Neural progenitor cell (in vitro differentiated cells): ENCODE measurements at regions not wholly inside any gene's neighbourhood (a gene's known extent, or its start where the extent isn't known, plus 50 kb on each side); places are given as distances from the start of the nearest gene placed in this dataset.

Experiments used
- DNase-seq: peaks from one replicate; pipeline ENCODE4 v3.0.0-alpha.2; 2016; ENCODE audit warnings: low spot score
- H2AFZ ChIP-seq: fragments of 200-600 bp; sonication (generic); replicated peaks from 2 replicates; pipeline ENCODE4 v1.6.1; 2016; ENCODE audit warnings: antibody characterized with exemption
- H3F3A ChIP-seq: fragments of 200-600 bp; sonication (generic); 2 replicates; pipeline ENCODE4 v1.6.1; 2016; ENCODE audit warnings: antibody characterized with exemption, low read depth
- H3K27ac ChIP-seq: fragments of 200-600 bp; sonication (generic); 2 replicates; pipeline ENCODE4 v1.5.1; 2016; ENCODE audit warnings: mild to moderate bottlenecking
- H3K27me3 ChIP-seq: fragments of 200-600 bp; sonication (generic); 2 replicates; pipeline ENCODE4 v1.6.1; 2016; ENCODE audit warnings: mild to moderate bottlenecking, moderate library complexity
- H3K36me3 ChIP-seq: fragments of 200-600 bp; sonication (generic); 2 replicates; pipeline ENCODE4 v1.5.1; 2016
- H3K4me1 ChIP-seq: fragments of 200-600 bp; sonication (generic); 2 replicates; pipeline ENCODE4 v1.6.1; 2016; ENCODE audit warnings: mixed run types
- H3K4me2 ChIP-seq: fragments of 200-600 bp; sonication (generic); 2 replicates; pipeline ENCODE4 v1.6.1; 2016
- H3K4me3 ChIP-seq: fragments of 200-600 bp; sonication (generic); 2 replicates; pipeline ENCODE4 v1.5.1; 2016
- H3K79me2 ChIP-seq: fragments of 200-600 bp; sonication (generic); 2 replicates; pipeline ENCODE4 v1.6.1; 2016; ENCODE audit warnings: low read depth
- H3K9ac ChIP-seq: fragments of 200-600 bp; sonication (generic); 2 replicates; pipeline ENCODE4 v1.6.1; 2016
- H3K9me3 ChIP-seq: fragments of 200-600 bp; sonication (generic); 2 replicates; pipeline ENCODE4 v1.5.1; 2016; ENCODE audit warnings: low read depth
- H4K20me1 ChIP-seq: fragments of 200-600 bp; sonication (generic); 2 replicates; pipeline ENCODE4 v1.6.1; 2016; ENCODE audit warnings: low read depth
- H3K27ac Mint-ChIP-seq: 3 replicates; pipeline ENCODE4 v1.8.0; 2021; ENCODE audit warnings: mixed read lengths
- H3K27me3 Mint-ChIP-seq: 2 replicates; pipeline ENCODE4 v1.8.0; 2022; ENCODE audit warnings: low read depth, mild to moderate bottlenecking, inconsistent platforms, moderate library complexity, mixed read lengths; ENCODE audit not compliant: insufficient read depth
- H3K36me3 Mint-ChIP-seq: 3 replicates; pipeline ENCODE4 v1.8.0; 2021; ENCODE audit warnings: mixed read lengths
- H3K4me1 Mint-ChIP-seq: 3 replicates; pipeline ENCODE4 v1.8.0; 2021; ENCODE audit warnings: mixed read lengths
- H3K4me3 Mint-ChIP-seq: 3 replicates; pipeline ENCODE4 v1.8.0; 2021; ENCODE audit warnings: mild to moderate bottlenecking, moderate library complexity, mixed read lengths
- H3K9me3 Mint-ChIP-seq: 3 replicates; pipeline ENCODE4 v1.8.0; 2020; ENCODE audit warnings: mixed read lengths
- CTCF ChIP-seq: fragments of 200-600 bp; sonication (generic); IDR thresholded peaks from 2 replicates; pipeline ENCODE4 v1.5.1; 2017; ENCODE audit warnings: antibody characterized with exemption, mild to moderate bottlenecking
- EZH2 ChIP-seq: fragments of 200-600 bp; sonication (generic); IDR thresholded peaks from 2 replicates; pipeline ENCODE4 v1.6.1; 2017; ENCODE audit warnings: antibody characterized with exemption, mild to moderate bottlenecking, moderate library complexity
- EZH2phosphoT487 ChIP-seq: fragments of 200-600 bp; sonication (generic); IDR thresholded peaks from 2 replicates; pipeline ENCODE4 v1.6.1; 2017; ENCODE audit warnings: antibody characterized with exemption

GRCh38 chr12:93279565-93280412 lies 97.9 kb upstream of the NUDT4 start:
- H3K9ac ChIP-seq, result no peak overlapping the region
- no peaks in the 10 kb centered on the region for H3K27me3 ChIP-seq
- Mint-ChIP-seq H3K4me1 (peaks cover 16% of the 10 kb centered on the region), H3K4me3 (no peak overlapping the region), H3K27me3 (peaks cover 2% of the 10 kb centered on the region), H3K36me3 (no peaks in the 10 kb centered on the region), H3K27ac (peak overlapping the region; percentile 72), H3K9me3 (peaks cover 3% of the 10 kb centered on the region)
- H3K36me3 ChIP-seq, result no peaks in the 10 kb centered on the region
- no peaks in the 10 kb centered on the region for H3F3A ChIP-seq
- H3K4me3 ChIP-seq, result no peak overlapping the region
- no peaks in the 10 kb centered on the region for H4K20me1 ChIP-seq
- DNase-seq, result peak; percentile 37
- H3K4me1 ChIP-seq, result peaks cover 10% of the 10 kb centered on the region
- no peak overlapping the region for H3K27ac ChIP-seq
- no peak overlapping the region for H3K4me2 ChIP-seq
- no peaks in the 10 kb centered on the region for H3K9me3 ChIP-seq
- H3K79me2 ChIP-seq, result no peaks in the 10 kb centered on the region
- no peak overlapping the region for H2AFZ ChIP-seq
- no peak for TF ChIP-seq EZH2phosphoT487
- TF ChIP-seq CTCF, result no peak
- TF ChIP-seq EZH2, result no peak

- no peaks in the 10 kb centered on the region for H3K36me3 Mint-ChIP-seq
- no peak overlapping the region for H3K4me2 ChIP-seq
- H3K4me1 ChIP-seq, result no peaks in the 10 kb centered on the region
- no peak overlapping the region for H3K4me3 ChIP-seq
- no peak overlapping the region for H3K9ac ChIP-seq
- H3K27ac ChIP-seq, result no peak overlapping the region
- H3K27me3 Mint-ChIP-seq, result peaks cover 2% of the 10 kb centered on the region
- H2AFZ ChIP-seq, result no peak overlapping the region
- no peaks in the 10 kb centered on the region for H3K4me1 Mint-ChIP-seq
- H3K4me3 Mint-ChIP-seq, result no peak overlapping the region
- no peak for TF ChIP-seq EZH2
- no peak for TF ChIP-seq EZH2phosphoT487
- no peak for TF ChIP-seq CTCF
- peaks cover 8% of the 10 kb centered on the region for H3K9me3 Mint-ChIP-seq
- no peaks in the 10 kb centered on the region for H4K20me1 ChIP-seq
- no peak for DNase-seq
- no peaks in the 10 kb centered on the region for H3K27me3 ChIP-seq
- H3K79me2 ChIP-seq, result no peaks in the 10 kb centered on the region
- H3K36me3 ChIP-seq, result no peaks in the 10 kb centered on the region
- H3F3A ChIP-seq, result no peaks in the 10 kb centered on the region
- no peaks in the 10 kb centered on the region for H3K9me3 ChIP-seq
- H3K27ac Mint-ChIP-seq, result no peak overlapping the region
These were observed 90.6 kb upstream of the NUDT4 start for GRCh38 chr12:93287149-93287548.

- Mint-ChIP-seq H3K27ac (no peak overlapping the region), H3K4me1 (peaks cover 8% of the 10 kb centered on the region), H3K27me3 (peaks cover 4% of the 10 kb centered on the region), H3K9me3 (peaks cover 8% of the 10 kb centered on the region), H3K4me3 (no peak overlapping the region), H3K36me3 (no peaks in the 10 kb centered on the region)
- H4K20me1 ChIP-seq, result no peaks in the 10 kb centered on the region
- no peaks in the 10 kb centered on the region for H3K27me3 ChIP-seq
- H3K9me3 ChIP-seq, result no peaks in the 10 kb centered on the region
- peaks cover 9% of the 10 kb centered on the region for H3K4me1 ChIP-seq
- TF ChIP-seq EZH2phosphoT487 (no peak), EZH2 (no peak), CTCF (no peak)
- DNase-seq, result no peak
- H3K36me3 ChIP-seq, result no peaks in the 10 kb centered on the region
- H3K4me2 ChIP-seq, result no peak overlapping the region
- H3F3A ChIP-seq, result no peaks in the 10 kb centered on the region
- H3K4me3 ChIP-seq, result no peak overlapping the region
- H3K79me2 ChIP-seq, result no peaks in the 10 kb centered on the region
- no peak overlapping the region for H2AFZ ChIP-seq
- H3K9ac ChIP-seq, result no peak overlapping the region
- no peak overlapping the region for H3K27ac ChIP-seq
These were observed 89.1 kb upstream of the NUDT4 start for GRCh38 chr12:93288626-93289025.
